Tibial artery (tissue), 4 donors: ENCODE measurements at regions not wholly inside any gene's neighbourhood (a gene's known extent, or its start where the extent isn't known, plus 50 kb on each side); places are given as distances from the start of the nearest gene placed in this dataset.

Experiments used
- DNase-seq, 2 donors: peaks; one replicate each; pipeline ENCODE4 v3.0.0-alpha.2; 2019
- H3K27ac ChIP-seq, 2 donors: fragments of 200-600 bp; sonication (generic) in 1 of 2; 1 replicate in 1 of 2; 2 replicates in 1 of 2; pipeline ENCODE4 v1.5.1; 2018 to 2019; ENCODE audit warnings: mild to moderate bottlenecking in 1 of 2
- H3K27me3 ChIP-seq, 2 donors: fragments of 200-600 bp; sonication (generic) in 1 of 2; one replicate each; pipeline versions ENCODE4 v1.5.1 to v1.6.0; 2016 to 2019
- H3K36me3 ChIP-seq, 3 donors: fragments of 200-600 bp; sonication (generic) in 2 of 3; one replicate each; pipeline ENCODE4 v1.5.1; 2016 to 2019; ENCODE audit warnings: mild to moderate bottlenecking in 2 of 3
- H3K4me1 ChIP-seq, 4 donors: fragments of 200-600 bp; sonication (generic) in 2 of 4; 1 replicate in 3 of 4; 2 replicates in 1 of 4; pipeline ENCODE4 v1.5.1; 2016 to 2019
- H3K4me3 ChIP-seq, 2 donors: fragments of 200-600 bp; sonication (generic) in 1 of 2; 1 replicate in 1 of 2; 2 replicates in 1 of 2; pipeline ENCODE4 v1.5.1; 2018 to 2019; ENCODE audit warnings: mild to moderate bottlenecking in 2 of 2
- H3K9me3 ChIP-seq, 3 donors: fragments of 200-600 bp; sonication (generic) in 1 of 3; one replicate each; pipeline ENCODE4 v1.5.1; 2016 to 2019
- intact Hi-C: fragments of 100-400 bp; cut with DNase I; formaldehyde crosslinking; loops from one replicate; pipeline ENCODE4 v1.15.0; 2023; ENCODE audit warnings: low total_unique reads
- TF ChIP-seq, protein P1 (sequence below), 2 experiments: fragments of 200-600 bp in 1 of 2; fragments of 450-650 bp in 1 of 2; IDR thresholded peaks; one replicate each; pipeline ENCODE4 v1.5.1; 2017 to 2019; ENCODE audit warnings: antibody characterized with exemption in 2 of 2, mild to moderate bottlenecking in 1 of 2, moderate library complexity in 1 of 2

DNA sequence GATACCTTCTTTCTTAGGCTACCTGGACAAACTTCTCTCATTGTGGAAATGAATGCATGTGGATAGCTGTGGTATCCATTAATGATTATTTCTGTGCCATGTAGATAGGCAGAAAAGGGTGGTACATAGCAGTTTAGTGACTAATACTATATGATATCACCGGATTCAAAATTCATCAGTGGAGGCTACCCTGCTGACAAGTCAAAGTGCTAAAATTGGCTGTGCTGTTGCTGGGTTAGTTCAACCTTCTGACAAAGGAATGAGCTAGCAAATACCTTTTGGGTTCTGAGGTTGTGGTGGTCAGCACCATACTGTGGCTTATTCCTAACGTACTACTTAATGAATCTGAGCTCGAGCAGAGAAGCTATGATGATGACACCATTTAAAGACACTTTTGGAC is 109.1 kb downstream of the TFAP2B start:
- TF ChIP-seq, protein P1, sequence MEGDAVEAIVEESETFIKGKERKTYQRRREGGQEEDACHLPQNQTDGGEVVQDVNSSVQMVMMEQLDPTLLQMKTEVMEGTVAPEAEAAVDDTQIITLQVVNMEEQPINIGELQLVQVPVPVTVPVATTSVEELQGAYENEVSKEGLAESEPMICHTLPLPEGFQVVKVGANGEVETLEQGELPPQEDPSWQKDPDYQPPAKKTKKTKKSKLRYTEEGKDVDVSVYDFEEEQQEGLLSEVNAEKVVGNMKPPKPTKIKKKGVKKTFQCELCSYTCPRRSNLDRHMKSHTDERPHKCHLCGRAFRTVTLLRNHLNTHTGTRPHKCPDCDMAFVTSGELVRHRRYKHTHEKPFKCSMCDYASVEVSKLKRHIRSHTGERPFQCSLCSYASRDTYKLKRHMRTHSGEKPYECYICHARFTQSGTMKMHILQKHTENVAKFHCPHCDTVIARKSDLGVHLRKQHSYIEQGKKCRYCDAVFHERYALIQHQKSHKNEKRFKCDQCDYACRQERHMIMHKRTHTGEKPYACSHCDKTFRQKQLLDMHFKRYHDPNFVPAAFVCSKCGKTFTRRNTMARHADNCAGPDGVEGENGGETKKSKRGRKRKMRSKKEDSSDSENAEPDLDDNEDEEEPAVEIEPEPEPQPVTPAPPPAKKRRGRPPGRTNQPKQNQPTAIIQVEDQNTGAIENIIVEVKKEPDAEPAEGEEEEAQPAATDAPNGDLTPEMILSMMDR (IDR thresholded peaks at IDR 0.05): no peak
- intact Hi-C loops: no loop called here
- H3K9me3 ChIP-seq: no peaks in the 10 kb centered on the region

DNA sequence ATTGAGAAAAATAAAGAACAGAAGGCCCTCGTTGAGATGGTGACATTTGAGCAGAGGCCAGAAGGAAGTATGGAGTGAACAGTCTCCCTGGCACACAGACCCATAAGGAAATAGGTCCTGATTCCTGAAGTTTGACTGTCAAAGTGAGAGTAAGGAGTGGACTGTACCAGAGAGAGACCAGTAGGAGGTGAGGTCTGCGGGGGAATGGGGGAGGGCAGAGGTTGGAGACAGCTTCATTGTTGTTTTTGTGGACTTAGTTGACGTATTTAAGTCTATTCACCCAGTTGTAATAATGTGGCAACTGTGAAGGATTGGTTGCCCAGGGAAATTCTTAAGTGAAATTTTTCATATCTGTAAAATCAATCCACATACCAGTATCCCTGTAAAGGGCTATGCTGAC is 110.7 kb downstream of the TFAP2B start:
- H3K27ac ChIP-seq: no peak overlapping the region
- TF ChIP-seq, protein P1 (IDR thresholded peaks at IDR 0.05): no peak
- H3K9me3 ChIP-seq: no peaks in the 10 kb centered on the region

More for the DNA sequence above, 109.1 kb downstream of the TFAP2B start:
- no peaks in the 10 kb centered on the region for H3K36me3 ChIP-seq
- no peaks in the 10 kb centered on the region for H3K27me3 ChIP-seq
- H3K27ac ChIP-seq: no peak overlapping the region
- no peak for DNase-seq
- no peak overlapping the region for H3K4me3 ChIP-seq
- H3K4me1 ChIP-seq: no peaks in the 10 kb centered on the region

DNA sequence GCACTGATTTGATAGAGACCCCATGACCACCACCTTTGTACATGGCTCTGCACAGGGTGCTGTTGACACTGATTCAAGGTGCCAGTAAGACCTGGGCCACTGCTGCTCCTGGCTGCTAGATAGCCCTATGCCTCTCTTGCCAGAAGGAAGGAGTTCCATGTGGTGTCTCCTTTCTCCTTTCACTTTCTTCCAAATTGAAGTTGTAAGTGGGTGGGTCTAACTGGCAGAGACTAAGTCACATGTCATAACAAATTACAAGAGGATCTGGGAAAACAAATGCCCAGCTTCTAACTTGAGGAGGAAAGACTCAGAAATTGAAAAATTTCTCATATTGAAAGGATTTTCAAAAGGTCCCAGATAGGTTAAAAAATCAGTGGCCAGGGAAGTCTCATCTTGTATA is 116.8 kb downstream of the TFAP2B start:
- Histone ChIP-seq H3K9me3 (no peaks in the 10 kb centered on the region), H3K27ac (no peak overlapping the region), H3K27me3 (no peaks in the 10 kb centered on the region), H3K36me3 (no peaks in the 10 kb centered on the region), H3K4me1 (no peaks in the 10 kb centered on the region), H3K4me3 (no peak overlapping the region)
- TF ChIP-seq, protein P1 (IDR thresholded peaks at IDR 0.05): no peak
- no peak for DNase-seq
- intact Hi-C loops: no loop called here

More for the DNA sequence above, 110.7 kb downstream of the TFAP2B start:
- intact Hi-C loops: no loop called here
- Histone ChIP-seq H3K36me3 (no peaks in the 10 kb centered on the region), H3K27me3 (no peaks in the 10 kb centered on the region), H3K4me1 (no peaks in the 10 kb centered on the region), H3K4me3 (no peak overlapping the region)
- DNase-seq: no peak

DNA sequence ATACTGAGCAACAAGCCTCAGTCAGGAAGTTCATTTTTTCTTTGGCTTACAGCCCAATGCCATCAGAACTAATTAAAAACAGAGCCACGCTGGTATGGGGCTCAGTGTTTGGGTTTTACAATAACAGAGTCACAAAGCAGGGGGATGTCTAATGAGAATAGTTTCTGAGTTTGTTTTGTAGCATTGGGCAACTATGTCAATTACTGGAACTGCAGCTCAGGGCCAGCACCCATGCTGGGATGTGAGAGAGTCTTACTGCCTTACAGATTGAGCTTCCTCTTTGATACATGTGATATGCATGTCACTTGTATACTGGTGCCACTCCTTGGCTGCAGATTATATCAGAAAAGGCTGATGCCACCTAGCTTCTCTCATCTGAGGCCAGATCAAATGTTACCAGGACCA is 117.6 kb downstream of the TFAP2B start:
- H3K4me3 ChIP-seq: no peak overlapping the region
- no peaks in the 10 kb centered on the region for H3K36me3 ChIP-seq
- TF ChIP-seq, protein P1 (IDR thresholded peaks at IDR 0.05): no peak
- no peaks in the 10 kb centered on the region for H3K9me3 ChIP-seq
- no peaks in the 10 kb centered on the region for H3K4me1 ChIP-seq
- H3K27me3 ChIP-seq: no peaks in the 10 kb centered on the region
- no peak for DNase-seq
- H3K27ac ChIP-seq: no peak overlapping the region
- intact Hi-C loops: no loop called here

DNA sequence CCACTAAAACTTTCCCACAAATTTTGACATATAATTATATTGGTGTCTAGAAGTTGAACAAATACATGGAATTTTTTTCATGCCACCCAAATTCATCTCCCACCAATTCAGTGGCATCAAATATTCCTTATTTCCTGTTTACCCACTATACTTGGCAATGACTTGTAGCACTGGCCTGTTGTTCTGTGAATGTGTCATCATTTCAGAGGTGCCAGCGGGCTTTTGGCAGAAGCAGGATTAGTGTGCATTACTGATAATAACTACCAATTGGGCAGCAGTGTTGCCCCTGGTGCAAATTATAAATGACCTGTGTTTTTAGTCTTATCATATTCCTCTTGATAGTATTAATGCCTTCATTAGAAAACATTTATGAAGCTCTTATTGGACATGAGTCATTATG is 121.3 kb downstream of the TFAP2B start:
- H3K36me3 ChIP-seq: no peaks in the 10 kb centered on the region
- no peak overlapping the region for H3K27ac ChIP-seq
- H3K9me3 ChIP-seq: no peaks in the 10 kb centered on the region
- no peaks in the 10 kb centered on the region for H3K4me1 ChIP-seq
- intact Hi-C loops: no loop called here
- H3K27me3 ChIP-seq: no peaks in the 10 kb centered on the region
- TF ChIP-seq, protein P1 (IDR thresholded peaks at IDR 0.05): no peak
- no peak overlapping the region for H3K4me3 ChIP-seq
- DNase-seq: no peak

DNA sequence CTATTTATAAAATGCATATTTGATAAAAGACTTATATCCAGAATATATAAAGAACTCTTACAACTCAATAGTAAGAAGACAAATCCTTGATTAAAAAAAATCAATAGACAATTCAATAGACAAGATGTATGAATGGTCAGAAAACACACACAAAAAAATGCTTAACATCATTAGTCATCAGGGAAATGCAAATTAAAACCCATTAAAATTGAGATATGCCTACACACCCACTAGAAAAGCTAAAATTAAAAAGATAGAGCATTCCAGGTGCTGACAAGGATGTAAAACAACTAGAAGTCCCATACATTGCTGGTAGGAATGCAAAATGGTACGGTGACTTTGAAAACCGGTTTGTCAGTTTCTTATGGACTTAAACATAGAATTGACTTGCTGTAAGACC is 127.1 kb downstream of the TFAP2B start:
- H3K9me3 ChIP-seq: no peaks in the 10 kb centered on the region
- no peak overlapping the region for H3K4me3 ChIP-seq
- no peaks in the 10 kb centered on the region for H3K4me1 ChIP-seq
- H3K36me3 ChIP-seq: no peaks in the 10 kb centered on the region
- H3K27ac ChIP-seq: no peak overlapping the region
- TF ChIP-seq, protein P1 (IDR thresholded peaks at IDR 0.05): no peak
- no peaks in the 10 kb centered on the region for H3K27me3 ChIP-seq
- intact Hi-C loops: no loop called here
- DNase-seq: no peak
